ELF-1 (cell line): ENCODE measurements at regions not wholly inside any gene's neighbourhood (a gene's known extent, or its start where the extent isn't known, plus 50 kb on each side); places are given as distances from the start of the nearest gene placed in this dataset.

Experiments
- DNase-seq: peaks from one replicate; pipeline ENCODE4 v3.0.0-alpha.2; 2016; ENCODE audit warnings: low read depth, low spot score

DNA sequence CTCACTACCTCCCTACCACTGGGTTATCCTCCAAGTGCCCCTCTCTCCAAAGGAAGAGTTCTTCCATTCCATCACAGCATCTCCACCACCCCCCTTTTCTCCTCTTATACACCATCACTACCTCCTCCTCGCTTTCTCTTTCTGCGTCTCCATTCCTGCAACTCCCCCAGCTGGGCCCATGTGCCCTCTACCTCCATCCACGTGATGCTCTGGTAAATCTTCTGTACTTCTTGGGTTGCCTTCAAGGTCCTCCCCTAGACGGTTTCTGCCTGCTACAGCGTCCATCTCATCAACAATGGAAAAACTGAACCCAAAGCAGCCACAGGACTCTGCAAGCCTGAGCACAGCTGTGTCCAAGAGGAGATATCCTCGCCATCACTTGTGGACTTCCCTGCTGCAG is 129.5 kb upstream of the SLCO3A1 start:
- DNase-seq: no peak

DNA sequence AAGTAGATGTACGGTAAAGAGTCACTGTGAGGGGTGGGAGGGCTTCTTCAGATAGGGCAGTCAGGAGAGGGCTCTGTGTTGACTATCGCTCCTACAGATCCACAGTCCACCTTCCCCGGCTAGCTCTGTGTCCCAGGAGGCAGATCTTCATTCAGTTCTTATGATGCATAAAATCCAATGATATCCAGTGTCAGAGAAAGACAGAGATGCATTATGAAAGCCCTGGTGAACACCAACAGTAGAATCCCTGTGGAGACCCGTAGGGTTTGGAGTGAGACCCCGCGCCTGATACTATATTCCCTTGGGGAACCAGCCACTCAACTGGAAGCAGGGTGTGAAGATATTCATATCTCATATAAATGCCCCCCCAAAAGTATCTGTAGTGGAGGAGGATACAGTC is 119.8 kb upstream of the SLCO3A1 start:
- no peak for DNase-seq

DNA sequence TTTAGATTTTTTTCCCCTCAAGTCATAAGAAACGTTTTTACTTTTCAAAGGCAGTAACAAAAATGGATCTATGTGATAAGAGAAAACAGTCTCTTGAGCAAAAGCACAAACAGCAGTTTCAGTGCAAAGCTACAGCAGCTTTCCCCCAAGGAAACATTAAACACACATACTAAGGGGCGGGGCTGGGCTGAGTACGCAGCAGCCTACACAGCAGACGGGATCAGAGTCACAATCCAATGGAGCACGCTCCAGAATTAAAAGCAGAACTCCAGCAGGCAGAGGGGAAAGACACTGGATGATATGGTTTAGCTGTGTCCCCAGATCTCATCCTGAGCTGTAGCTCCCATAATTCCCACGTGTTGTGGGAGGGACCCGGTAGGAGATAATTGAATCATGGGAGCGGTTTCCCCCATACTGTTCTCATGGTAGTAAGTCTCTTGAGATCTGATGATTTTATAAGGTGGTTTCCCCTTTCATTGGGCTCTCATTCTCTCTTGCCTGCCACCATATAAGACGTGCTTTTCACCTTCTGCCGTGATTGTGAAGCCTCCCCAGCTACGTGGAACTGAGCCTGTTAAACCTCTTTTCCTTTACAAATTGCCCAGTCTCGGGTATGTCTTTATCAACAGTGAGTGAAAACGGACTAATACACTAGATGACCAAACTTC is 116.2 kb upstream of the SLCO3A1 start:
- DNase-seq: no peak

- DNase-seq: no peak
Observed at GRCh38 chr15:91741986-91742385, 111.5 kb upstream of the SLCO3A1 start.

- DNase-seq: no peak
Observed at GRCh38 chr15:91751611-91752010, 101.9 kb upstream of the SLCO3A1 start.

DNA sequence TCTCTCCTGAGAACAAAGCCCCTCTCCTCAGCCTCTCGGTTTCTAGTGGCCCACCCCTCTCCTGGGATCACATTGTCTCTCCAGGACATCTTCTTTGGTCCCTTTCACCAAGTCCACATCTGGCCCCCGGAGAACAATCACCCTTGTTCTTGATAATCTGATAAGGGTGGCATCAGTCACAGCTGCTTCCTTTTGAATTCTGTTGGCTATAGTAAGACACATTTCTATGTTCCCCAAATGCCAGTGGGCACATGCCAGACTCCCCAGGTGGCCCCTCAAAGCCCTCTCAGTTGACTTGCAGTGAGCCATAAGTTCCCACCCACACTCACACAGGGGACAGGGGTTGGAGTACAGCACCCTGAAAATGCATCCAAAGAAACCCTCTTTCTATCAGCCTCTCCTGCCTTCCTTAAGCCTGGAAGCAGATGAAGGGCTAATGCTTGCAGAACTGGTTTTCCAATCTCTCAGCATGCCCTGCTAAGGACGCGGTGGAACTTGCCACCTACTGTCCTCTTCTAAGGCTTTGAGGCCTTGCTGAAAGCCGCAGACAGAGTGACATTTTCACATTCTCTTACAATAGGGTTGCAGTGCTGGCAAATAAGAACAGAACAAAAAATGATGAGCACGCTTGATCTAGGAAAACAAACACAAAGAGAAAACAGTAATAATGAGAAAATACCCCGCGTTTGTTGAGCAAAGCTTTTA is 101.3 kb upstream of the SLCO3A1 start:
- DNase-seq: no peak

DNA sequence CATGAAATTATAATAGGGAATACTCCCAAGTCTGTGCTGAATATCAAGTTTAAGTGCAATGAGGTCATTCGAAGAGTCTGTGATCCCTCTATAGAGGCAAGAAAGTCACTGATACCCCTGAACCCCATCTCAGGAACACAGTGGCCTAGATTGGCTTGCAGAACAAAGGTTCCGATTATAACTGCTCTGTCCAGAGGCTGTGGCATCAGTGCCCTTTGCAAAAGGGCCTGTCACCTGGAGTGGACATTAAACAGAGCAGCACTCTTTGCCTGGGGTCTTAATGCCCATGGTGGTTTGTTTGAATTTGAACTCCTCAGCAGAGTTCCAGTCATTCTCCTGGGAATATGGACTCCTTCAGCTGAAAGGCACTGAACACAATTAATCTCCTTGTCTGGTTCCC is 93.9 kb upstream of the SLCO3A1 start:
- DNase-seq: no peak

DNA sequence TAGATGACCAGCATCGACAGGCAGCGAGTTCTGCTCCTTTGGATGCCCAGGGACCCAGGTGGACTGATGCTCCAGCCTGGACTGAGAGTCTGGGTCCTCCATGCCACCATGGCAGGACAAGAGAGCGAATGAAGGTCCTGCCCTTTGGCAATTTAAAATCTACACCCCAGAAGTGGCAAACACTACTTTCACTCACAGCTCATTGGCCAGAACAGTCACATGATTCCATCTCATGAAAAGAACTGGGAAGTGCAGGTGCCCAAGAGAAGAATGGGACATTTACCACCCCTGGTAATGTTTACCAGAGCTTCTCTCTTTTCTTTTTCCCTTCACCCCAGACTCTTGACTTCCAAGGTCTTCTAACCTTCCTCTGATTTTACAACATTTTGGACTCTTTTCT is 87.8 kb upstream of the SLCO3A1 start:
- DNase-seq: no peak

DNA sequence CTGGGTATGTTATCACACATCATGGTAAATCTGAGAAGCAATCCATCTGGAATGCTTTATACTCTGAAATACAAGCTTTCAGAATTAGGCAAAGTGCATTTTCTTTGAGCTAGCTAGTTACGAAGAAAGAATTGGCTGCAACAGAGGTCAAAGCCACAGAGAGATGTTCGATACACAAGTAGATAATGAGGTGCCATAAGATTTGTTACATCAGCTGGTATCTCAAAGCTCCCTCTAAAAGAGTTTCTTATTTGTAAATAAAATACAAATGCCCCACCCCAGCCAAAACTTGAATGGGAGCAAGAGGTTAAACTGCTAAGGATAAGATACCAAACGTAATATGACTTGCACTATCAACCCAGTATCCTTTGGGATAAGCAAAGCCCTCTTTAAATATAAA is 84.0 kb upstream of the SLCO3A1 start:
- DNase-seq: no peak

GRCh38 chr15:91769894-91770293 is 83.6 kb upstream of the SLCO3A1 start:
- no peak for DNase-seq

DNA sequence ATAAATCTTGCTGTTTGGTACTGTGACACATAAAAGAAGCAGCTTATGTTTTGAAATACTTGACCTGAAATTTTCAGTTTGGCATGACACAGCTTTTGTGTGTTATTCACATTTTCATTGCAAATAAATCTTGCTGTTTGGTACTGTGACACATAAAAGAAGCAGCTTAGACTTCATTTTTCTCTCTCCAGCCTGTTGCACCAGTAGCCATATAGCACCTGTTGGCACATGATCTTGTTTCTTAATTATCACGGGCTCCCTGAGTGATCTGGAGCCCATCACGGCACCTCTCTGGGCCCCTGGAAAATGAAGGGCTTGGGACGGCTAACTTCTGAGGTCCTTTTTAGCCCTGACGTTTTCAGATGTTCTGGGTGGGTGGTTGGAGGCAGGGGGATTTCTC is 77.4 kb upstream of the SLCO3A1 start:
- no peak for DNase-seq

DNA sequence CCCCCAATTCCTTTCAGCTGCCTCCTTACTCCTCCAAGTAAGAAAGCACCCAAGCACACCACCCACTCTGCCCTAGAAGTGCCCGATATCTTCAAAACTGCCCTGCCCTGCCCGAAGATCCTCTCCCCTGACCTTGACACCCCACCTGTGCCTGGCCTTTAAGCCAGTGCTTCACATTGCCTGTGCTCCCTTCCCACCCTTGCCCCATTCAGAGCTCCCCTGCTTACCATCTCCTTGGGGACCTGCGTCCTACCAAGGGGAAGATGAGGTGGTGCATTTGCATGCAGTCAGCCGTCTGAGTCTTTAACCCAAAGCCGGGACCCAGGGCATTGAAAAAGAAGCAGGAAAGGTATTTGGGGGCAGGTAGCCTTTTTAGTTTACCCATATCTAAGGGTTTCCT is 73.5 kb upstream of the SLCO3A1 start:
- no peak for DNase-seq

- no peak for DNase-seq
Observed at GRCh38 chr15:91780387-91780786, 73.1 kb upstream of the SLCO3A1 start.

GRCh38 chr15:91782221-91782620 is 71.3 kb upstream of the SLCO3A1 start:
- no peak for DNase-seq

GRCh38 chr15:91783008-91783407 is 70.5 kb upstream of the SLCO3A1 start:
- DNase-seq: no peak

- DNase-seq: no peak
Observed at GRCh38 chr15:91783451-91783850, 70.1 kb upstream of the SLCO3A1 start.

- no peak for DNase-seq
Observed at GRCh38 chr15:91784973-91785709, 68.4 kb upstream of the SLCO3A1 start.

- no peak for DNase-seq
Observed at GRCh38 chr15:91787198-91787597, 66.3 kb upstream of the SLCO3A1 start.

DNA sequence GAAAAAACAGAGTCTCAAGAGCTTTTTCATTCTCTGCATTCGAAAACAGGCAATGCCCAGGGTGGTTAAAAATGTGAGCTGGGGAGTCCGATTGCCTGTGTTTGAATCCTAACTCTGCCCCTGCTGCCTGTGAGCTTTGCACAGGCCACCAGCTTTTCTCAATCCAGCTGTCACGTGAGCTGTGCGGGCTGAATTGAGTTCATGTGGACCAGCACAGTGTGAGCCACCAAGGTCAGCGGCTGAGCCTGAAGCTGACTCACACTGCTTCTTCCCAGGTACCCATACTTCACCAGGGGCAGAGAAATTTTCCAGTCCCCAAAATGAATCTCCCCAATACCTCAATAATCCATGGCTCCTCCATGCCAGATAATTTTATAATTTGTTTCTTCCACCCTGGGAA is 64.4 kb upstream of the SLCO3A1 start:
- no peak for DNase-seq

DNA sequence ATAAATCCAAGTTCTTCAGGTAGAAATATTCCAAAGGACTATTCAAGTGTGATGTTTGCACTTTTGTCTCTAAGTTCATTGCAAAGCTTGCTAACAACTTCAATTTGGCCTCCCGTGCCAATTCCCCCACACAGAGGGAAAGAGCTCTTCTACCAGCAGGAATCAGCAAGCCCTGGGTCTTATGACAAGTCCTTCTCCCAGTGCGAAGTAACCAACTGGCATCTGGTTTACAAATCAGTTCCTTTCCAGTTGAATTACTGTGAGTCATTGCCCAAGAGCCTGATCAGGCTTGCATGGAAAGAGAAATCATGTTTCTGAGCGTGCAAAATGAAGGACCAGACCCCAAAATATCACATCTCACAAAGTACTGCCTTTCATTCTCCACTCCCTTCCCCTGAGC is 62.7 kb upstream of the SLCO3A1 start:
- no peak for DNase-seq

GRCh38 chr15:91793771-91794170 is 59.7 kb upstream of the SLCO3A1 start:
- no peak for DNase-seq

- no peak for DNase-seq
Observed at GRCh38 chr15:91795235-91795634, 58.3 kb upstream of the SLCO3A1 start.
